ENCODE measurements at regions not wholly inside any gene's neighbourhood (a gene's known extent, or its start where the extent isn't known, plus 50 kb on each side); places are given as distances from the start of the nearest gene placed in this dataset.

DNA sequence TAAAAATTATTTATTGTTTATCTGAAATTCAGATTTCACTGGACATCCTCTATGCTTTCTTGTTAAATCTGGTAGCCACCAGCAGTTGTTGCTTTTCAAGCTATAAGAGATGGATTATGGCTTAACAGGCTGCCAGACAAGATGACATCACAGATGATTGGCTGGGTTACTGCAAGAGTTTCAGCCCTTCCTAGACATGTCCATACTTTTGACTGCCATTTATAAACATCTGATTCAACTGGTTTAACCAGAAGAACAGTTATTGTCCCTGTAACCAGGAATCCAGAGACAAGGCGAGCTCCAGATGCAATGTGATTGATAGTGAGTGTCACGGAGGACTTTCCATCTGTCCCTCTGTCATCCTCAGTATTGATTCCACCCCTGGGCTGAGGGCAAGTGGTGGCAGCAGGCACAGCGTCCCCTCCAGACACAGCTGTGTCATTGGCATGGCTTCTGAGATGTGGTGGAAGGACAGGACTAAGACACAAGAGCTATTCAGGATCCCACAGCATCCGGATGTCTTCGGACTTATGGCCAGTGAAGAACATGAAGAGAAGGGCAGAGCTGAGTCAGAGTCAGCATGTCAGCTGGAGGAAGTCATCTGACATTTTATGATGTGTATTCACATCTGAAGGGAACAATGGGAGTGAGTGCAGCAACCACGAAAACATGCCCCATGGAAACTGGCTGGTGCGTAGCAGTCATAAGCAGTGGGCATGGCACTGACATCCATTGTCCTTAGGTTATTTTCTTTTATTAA is 284.5 kb upstream of the CDYL start:
- TF ChIP-seq EP300 (IDR thresholded peaks at IDR 0.05) (no peak), CTCF (IDR thresholded peaks at IDR 0.05) (no peak), POLR2A (IDR thresholded peaks at IDR 0.05; ENCODE audit: low read depth) (no peak), POLR2AphosphoS5 (IDR thresholded peaks at IDR 0.05) (no peak)
